Kidney (tissue), 13 donors: ENCODE measurements at regions not wholly inside any gene's neighbourhood (a gene's known extent, or its start where the extent isn't known, plus 50 kb on each side); places are given as distances from the start of the nearest gene placed in this dataset.

Experiments
- DNase-seq, 5 donors: peaks; one replicate each; pipeline ENCODE4 v3.0.0-alpha.2; 2013 to 2020
- FAIRE-seq: peaks from 2 replicates; lab custom pipeline; 2012; peaks lifted over from hg19 to GRCh38; lab: Jason Lieb, UNC
- H3K27ac ChIP-seq, 2 donors: one replicate each; pipeline ENCODE4 v1.7.0; 2013; ENCODE audit warnings: low read depth in 2 of 2, low read length in 2 of 2, inconsistent platforms in 1 of 2
- H3K27me3 ChIP-seq: one replicate; pipeline ENCODE4 v1.7.1; 2013; ENCODE audit warnings: low read length, inconsistent platforms; ENCODE audit not compliant: control insufficient read depth, insufficient read depth
- H3K36me3 ChIP-seq, 3 donors: one replicate each; pipeline versions ENCODE4 v1.7.0 to v1.7.1; 2013; ENCODE audit warnings: low read length in 3 of 3, control low read depth in 1 of 3, inconsistent platforms in 1 of 3; ENCODE audit not compliant: insufficient read depth in 3 of 3, control insufficient read depth in 2 of 3
- H3K4me1 ChIP-seq, 3 donors: one replicate each; pipeline versions ENCODE4 v1.7.0 to v1.7.1; 2013; ENCODE audit warnings: low read length in 3 of 3, inconsistent platforms in 1 of 3, low read depth in 1 of 3; ENCODE audit not compliant: control insufficient read depth in 2 of 3, insufficient read depth in 2 of 3
- H3K4me3 ChIP-seq, 3 donors: one replicate each; pipeline versions ENCODE4 v1.7.0 to v1.8.1; 2013; ENCODE audit warnings: low read length in 3 of 3, control low read depth in 1 of 3, inconsistent platforms in 1 of 3
- H3K9ac ChIP-seq, 3 donors: one replicate each; pipeline versions ENCODE4 v1.7.0 to v1.7.1; 2013; ENCODE audit warnings: low read length in 3 of 3, control low read depth in 1 of 3, inconsistent platforms in 1 of 3
- H3K9me3 ChIP-seq, 3 donors: one replicate each; pipeline versions ENCODE4 v1.7.0 to v1.7.1; 2013; ENCODE audit warnings: low read length in 3 of 3, control low read depth in 1 of 3, inconsistent platforms in 1 of 3; ENCODE audit not compliant: control insufficient read depth in 2 of 3, insufficient read depth in 1 of 3
- CTCF ChIP-seq: IDR thresholded peaks from 3 replicates; pipeline ENCODE4 v1.5.1; 2012; ENCODE audit warnings: mild to moderate bottlenecking, moderate library complexity, borderline replicate concordance; ENCODE audit not compliant: insufficient read depth; ENCODE audit errors: extremely low read depth
- intact Hi-C: fragments of 100-400 bp; cut with DNase I; formaldehyde crosslinking; loops from one replicate; pipeline ENCODE4 v1.11.1; 2022
- donor health status: control.
- donor health status: control.
- donor health status: control.
- donor health status: control.
- donor health status: control.
- donor health status: DM: yes; HTN: yes; CAD: no.
- donor health status: Normal renal cell carcinoma (clear cell type).

GRCh38 chr15:61387675-61388074 lies 158.6 kb upstream of the RORA start:
- intact Hi-C loops = no loop called here
- FAIRE-seq = no peak
- H3K27me3 ChIP-seq = no peaks in the 10 kb centered on the region

GRCh38 chr15:61383421-61383820 lies 154.3 kb upstream of the RORA start:
- H3K27ac ChIP-seq = no peak overlapping the region
- H3K27me3 ChIP-seq = no peaks in the 10 kb centered on the region
- intact Hi-C loops = no loop called here
- no peak overlapping the region for H3K4me3 ChIP-seq
- H3K9ac ChIP-seq = no peak overlapping the region
- DNase-seq = no peak
- H3K36me3 ChIP-seq = no peaks in the 10 kb centered on the region
- TF ChIP-seq CTCF = no peak
- no peak for FAIRE-seq
- no peaks in the 10 kb centered on the region for H3K9me3 ChIP-seq
- H3K4me1 ChIP-seq = no peaks in the 10 kb centered on the region

More at GRCh38 chr15:61387675-61388074, 158.6 kb upstream of the RORA start:
- H3K27ac ChIP-seq = no peak overlapping the region
- H3K9me3 ChIP-seq = no peaks in the 10 kb centered on the region
- no peaks in the 10 kb centered on the region for H3K36me3 ChIP-seq
- H3K4me3 ChIP-seq = no peak overlapping the region
- TF ChIP-seq CTCF = no peak
- no peak overlapping the region for H3K9ac ChIP-seq
- no peak for DNase-seq
- no peaks in the 10 kb centered on the region for H3K4me1 ChIP-seq

GRCh38 chr15:61382927-61383326 lies 153.8 kb upstream of the RORA start:
- no peaks in the 10 kb centered on the region for H3K36me3 ChIP-seq
- H3K9me3 ChIP-seq = no peaks in the 10 kb centered on the region
- H3K9ac ChIP-seq = no peak overlapping the region
- H3K27me3 ChIP-seq = no peaks in the 10 kb centered on the region
- no peak overlapping the region for H3K27ac ChIP-seq
- DNase-seq = no peak
- no peak overlapping the region for H3K4me3 ChIP-seq
- H3K4me1 ChIP-seq = no peaks in the 10 kb centered on the region
- no peak for TF ChIP-seq CTCF
- intact Hi-C loops = no loop called here
- FAIRE-seq = no peak

GRCh38 chr15:61381501-61381900 lies 152.4 kb upstream of the RORA start:
- Histone ChIP-seq H3K27ac (no peak overlapping the region), H3K27me3 (no peaks in the 10 kb centered on the region), H3K9me3 (no peaks in the 10 kb centered on the region), H3K9ac (no peak overlapping the region), H3K36me3 (no peaks in the 10 kb centered on the region), H3K4me3 (no peak overlapping the region), H3K4me1 (no peaks in the 10 kb centered on the region)
- no peak for FAIRE-seq
- no peak for TF ChIP-seq CTCF
- no peak for DNase-seq
- intact Hi-C loops = no loop called here
